WTC11 (cell line): ENCODE measurements at regions not wholly inside any gene's neighbourhood (a gene's known extent, or its start where the extent isn't known, plus 50 kb on each side); places are given as distances from the start of the nearest gene placed in this dataset.

Source experiments
- ESRRA ChIP-seq: sonication (generic); formaldehyde crosslinking; IDR thresholded peaks from 2 replicates; pipeline ENCODE4 v1.8.1; 2022; ENCODE audit warnings: mild to moderate bottlenecking, missing genetic modification reagents, borderline replicate concordance
- ETV6 ChIP-seq: sonication (generic); formaldehyde crosslinking; IDR thresholded peaks from 2 replicates; pipeline ENCODE4 v1.8.1; 2022; ENCODE audit warnings: mild to moderate bottlenecking, missing genetic modification reagents
- IRF1 ChIP-seq: sonication (generic); formaldehyde crosslinking; IDR thresholded peaks from 2 replicates; pipeline ENCODE4 v1.8.0; 2023; ENCODE audit warnings: missing genetic modification reagents
- NFYB ChIP-seq: sonication (generic); formaldehyde crosslinking; conservative IDR thresholded peaks from 2 replicates; pipeline ENCODE4 v1.8.0; 2022; ENCODE audit warnings: low read depth, missing genetic modification reagents
- NR3C1 ChIP-seq: sonication (generic); formaldehyde crosslinking; conservative IDR thresholded peaks from 2 replicates; pipeline ENCODE4 v1.8.1; 2023; ENCODE audit warnings: low read depth, mild to moderate bottlenecking, missing genetic modification reagents
- SMAD4 ChIP-seq: sonication (generic); formaldehyde crosslinking; IDR thresholded peaks from 2 replicates; pipeline ENCODE4 v1.8.0; 2022; ENCODE audit warnings: mild to moderate bottlenecking, missing genetic modification reagents
- ZNF138 ChIP-seq: sonication (generic); formaldehyde crosslinking; conservative IDR thresholded peaks from 2 replicates; pipeline ENCODE4 v1.8.1; 2022; ENCODE audit warnings: mild to moderate bottlenecking, moderate library complexity, missing genetic modification reagents
- TF ChIP-seq, protein P1 (sequence below): fragments of 200-600 bp; IDR thresholded peaks from 2 replicates; pipeline ENCODE4 v1.8.0; 2022; ENCODE audit warnings: antibody characterized with exemption
- TF ChIP-seq, protein P2 (sequence below): sonication (generic); formaldehyde crosslinking; IDR thresholded peaks from 2 replicates; pipeline ENCODE4 v1.8.0; 2023; ENCODE audit warnings: missing genetic modification reagents, mild to moderate bottlenecking, borderline replicate concordance
- TF ChIP-seq, protein P3 (sequence below): sonication (generic); formaldehyde crosslinking; IDR thresholded peaks from 2 replicates; pipeline ENCODE4 v1.8.1; 2022; ENCODE audit warnings: low read depth, mild to moderate bottlenecking, moderate library complexity, missing genetic modification reagents, borderline replicate concordance

GRCh38 chrX:4150259-4150658, 436.8 kb upstream of the PRKX start:
- no peak for TF ChIP-seq ESRRA (CRISPR knock-in tag)
- TF ChIP-seq, protein P1, sequence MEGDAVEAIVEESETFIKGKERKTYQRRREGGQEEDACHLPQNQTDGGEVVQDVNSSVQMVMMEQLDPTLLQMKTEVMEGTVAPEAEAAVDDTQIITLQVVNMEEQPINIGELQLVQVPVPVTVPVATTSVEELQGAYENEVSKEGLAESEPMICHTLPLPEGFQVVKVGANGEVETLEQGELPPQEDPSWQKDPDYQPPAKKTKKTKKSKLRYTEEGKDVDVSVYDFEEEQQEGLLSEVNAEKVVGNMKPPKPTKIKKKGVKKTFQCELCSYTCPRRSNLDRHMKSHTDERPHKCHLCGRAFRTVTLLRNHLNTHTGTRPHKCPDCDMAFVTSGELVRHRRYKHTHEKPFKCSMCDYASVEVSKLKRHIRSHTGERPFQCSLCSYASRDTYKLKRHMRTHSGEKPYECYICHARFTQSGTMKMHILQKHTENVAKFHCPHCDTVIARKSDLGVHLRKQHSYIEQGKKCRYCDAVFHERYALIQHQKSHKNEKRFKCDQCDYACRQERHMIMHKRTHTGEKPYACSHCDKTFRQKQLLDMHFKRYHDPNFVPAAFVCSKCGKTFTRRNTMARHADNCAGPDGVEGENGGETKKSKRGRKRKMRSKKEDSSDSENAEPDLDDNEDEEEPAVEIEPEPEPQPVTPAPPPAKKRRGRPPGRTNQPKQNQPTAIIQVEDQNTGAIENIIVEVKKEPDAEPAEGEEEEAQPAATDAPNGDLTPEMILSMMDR = no peak
- TF ChIP-seq IRF1 (CRISPR knock-in tag) = no peak
- no peak for TF ChIP-seq NR3C1 (CRISPR knock-in tag)
- no peak for TF ChIP-seq NFYB
- no peak for TF ChIP-seq SMAD4
- TF ChIP-seq ZNF138 (CRISPR knock-in tag) = no peak
- TF ChIP-seq ETV6 (CRISPR knock-in tag) = no peak
- TF ChIP-seq, protein P2, sequence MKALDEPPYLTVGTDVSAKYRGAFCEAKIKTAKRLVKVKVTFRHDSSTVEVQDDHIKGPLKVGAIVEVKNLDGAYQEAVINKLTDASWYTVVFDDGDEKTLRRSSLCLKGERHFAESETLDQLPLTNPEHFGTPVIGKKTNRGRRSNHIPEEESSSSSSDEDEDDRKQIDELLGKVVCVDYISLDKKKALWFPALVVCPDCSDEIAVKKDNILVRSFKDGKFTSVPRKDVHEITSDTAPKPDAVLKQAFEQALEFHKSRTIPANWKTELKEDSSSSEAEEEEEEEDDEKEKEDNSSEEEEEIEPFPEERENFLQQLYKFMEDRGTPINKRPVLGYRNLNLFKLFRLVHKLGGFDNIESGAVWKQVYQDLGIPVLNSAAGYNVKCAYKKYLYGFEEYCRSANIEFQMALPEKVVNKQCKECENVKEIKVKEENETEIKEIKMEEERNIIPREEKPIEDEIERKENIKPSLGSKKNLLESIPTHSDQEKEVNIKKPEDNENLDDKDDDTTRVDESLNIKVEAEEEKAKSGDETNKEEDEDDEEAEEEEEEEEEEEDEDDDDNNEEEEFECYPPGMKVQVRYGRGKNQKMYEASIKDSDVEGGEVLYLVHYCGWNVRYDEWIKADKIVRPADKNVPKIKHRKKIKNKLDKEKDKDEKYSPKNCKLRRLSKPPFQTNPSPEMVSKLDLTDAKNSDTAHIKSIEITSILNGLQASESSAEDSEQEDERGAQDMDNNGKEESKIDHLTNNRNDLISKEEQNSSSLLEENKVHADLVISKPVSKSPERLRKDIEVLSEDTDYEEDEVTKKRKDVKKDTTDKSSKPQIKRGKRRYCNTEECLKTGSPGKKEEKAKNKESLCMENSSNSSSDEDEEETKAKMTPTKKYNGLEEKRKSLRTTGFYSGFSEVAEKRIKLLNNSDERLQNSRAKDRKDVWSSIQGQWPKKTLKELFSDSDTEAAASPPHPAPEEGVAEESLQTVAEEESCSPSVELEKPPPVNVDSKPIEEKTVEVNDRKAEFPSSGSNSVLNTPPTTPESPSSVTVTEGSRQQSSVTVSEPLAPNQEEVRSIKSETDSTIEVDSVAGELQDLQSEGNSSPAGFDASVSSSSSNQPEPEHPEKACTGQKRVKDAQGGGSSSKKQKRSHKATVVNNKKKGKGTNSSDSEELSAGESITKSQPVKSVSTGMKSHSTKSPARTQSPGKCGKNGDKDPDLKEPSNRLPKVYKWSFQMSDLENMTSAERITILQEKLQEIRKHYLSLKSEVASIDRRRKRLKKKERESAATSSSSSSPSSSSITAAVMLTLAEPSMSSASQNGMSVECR (CRISPR knock-in tag) = no peak
- TF ChIP-seq, protein P3, sequence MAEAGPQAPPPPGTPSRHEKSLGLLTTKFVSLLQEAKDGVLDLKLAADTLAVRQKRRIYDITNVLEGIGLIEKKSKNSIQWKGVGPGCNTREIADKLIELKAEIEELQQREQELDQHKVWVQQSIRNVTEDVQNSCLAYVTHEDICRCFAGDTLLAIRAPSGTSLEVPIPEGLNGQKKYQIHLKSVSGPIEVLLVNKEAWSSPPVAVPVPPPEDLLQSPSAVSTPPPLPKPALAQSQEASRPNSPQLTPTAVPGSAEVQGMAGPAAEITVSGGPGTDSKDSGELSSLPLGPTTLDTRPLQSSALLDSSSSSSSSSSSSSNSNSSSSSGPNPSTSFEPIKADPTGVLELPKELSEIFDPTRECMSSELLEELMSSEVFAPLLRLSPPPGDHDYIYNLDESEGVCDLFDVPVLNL (CRISPR knock-in tag) = no peak
